Natural killer cell treated with Interleukin-12 subunit alpha and Interleukin-12 subunit beta and Interleukin-15 and Interleukin-18, amount 100 ng/mL, for 72 hours (primary cell): ENCODE measurements at regions not wholly inside any gene's neighbourhood (a gene's known extent, or its start where the extent isn't known, plus 50 kb on each side); places are given as distances from the start of the nearest gene placed in this dataset.
"Not testable (repeated sequence)": the region's sequence is repeated elsewhere in the genome, so short reads cannot be mapped to it uniquely, and the experiment has no call there.

Source experiments
- ATAC-seq, 2 donors: fragments of 150-1000 bp; cut with Tn5 transposase in 1 of 2; sonication (Bioruptor Pico), chemical (Tn5 transposase) in 1 of 2; 2 replicates each; pipeline ENCODE4 v1.10.0; 2021
- DNase-seq: peaks from one replicate; pipeline ENCODE4 v3.0.0; 2022; ENCODE audit warnings: low spot score
- H3K27ac Mint-ChIP-seq, 2 donors: 1 replicate in 1 of 2; 2 replicates in 1 of 2; pipeline ENCODE4 v1.8.0; 2022; ENCODE audit warnings: mixed read lengths in 2 of 2, mild to moderate bottlenecking in 1 of 2, moderate library complexity in 1 of 2
- H3K27me3 Mint-ChIP-seq, 2 donors: 1 replicate in 1 of 2; 2 replicates in 1 of 2; pipeline ENCODE4 v1.8.0; 2022; ENCODE audit warnings: mixed read lengths in 2 of 2
- H3K36me3 Mint-ChIP-seq: one replicate; pipeline ENCODE4 v1.8.0; 2022; ENCODE audit warnings: mixed read lengths
- H3K4me1 Mint-ChIP-seq, 2 donors: 1 replicate in 1 of 2; 2 replicates in 1 of 2; pipeline ENCODE4 v1.8.0; 2022; ENCODE audit warnings: low read depth in 2 of 2, mixed read lengths in 2 of 2, mild to moderate bottlenecking in 1 of 2
- H3K4me3 Mint-ChIP-seq: one replicate; pipeline ENCODE4 v1.8.0; 2022; ENCODE audit warnings: mixed read lengths
- H3K9me3 Mint-ChIP-seq: 2 replicates; pipeline ENCODE4 v1.8.0; 2022; ENCODE audit warnings: mixed read lengths

GRCh38 chr1:200496937-200497336, 87.1 kb upstream of the ZNF281 start:
- Mint-ChIP-seq H3K4me1 (no peaks in the 10 kb centered on the region), H3K27ac (no peak overlapping the region)
- DNase-seq = no peak

GRCh38 chr1:200495901-200496300, 86.1 kb upstream of the ZNF281 start:
- H3K27me3 Mint-ChIP-seq = peaks cover 12 to 15% of the 10 kb centered on the region in 2 donors
- ATAC-seq = no peak
- H3K9me3 Mint-ChIP-seq = no peaks in the 10 kb centered on the region
- no peak overlapping the region for H3K4me3 Mint-ChIP-seq
- H3K4me1 Mint-ChIP-seq = no peaks in the 10 kb centered on the region
- H3K27ac Mint-ChIP-seq = no peak overlapping the region
- DNase-seq = no peak
- no peaks in the 10 kb centered on the region for H3K36me3 Mint-ChIP-seq

More at GRCh38 chr1:200496937-200497336, 87.1 kb upstream of the ZNF281 start:
- peaks cover 12 to 14% of the 10 kb centered on the region in 2 donors for H3K27me3 Mint-ChIP-seq
- no peak overlapping the region for H3K4me3 Mint-ChIP-seq
- no peaks in the 10 kb centered on the region for H3K9me3 Mint-ChIP-seq
- H3K36me3 Mint-ChIP-seq = no peaks in the 10 kb centered on the region
- no peak for ATAC-seq

GRCh38 chr1:200493344-200493743, 83.5 kb upstream of the ZNF281 start:
- Mint-ChIP-seq H3K4me3 (no peak overlapping the region), H3K27me3 (peaks cover 14 to 23% of the 10 kb centered on the region in 2 donors), H3K9me3 (no peaks in the 10 kb centered on the region), H3K4me1 (peaks cover 3 to 6% of the 10 kb centered on the region in 2 donors), H3K36me3 (no peaks in the 10 kb centered on the region), H3K27ac (no peak overlapping the region)
- DNase-seq (no peak), ATAC-seq (no peak)

- Mint-ChIP-seq H3K9me3 (no peaks in the 10 kb centered on the region), H3K4me3 (no peak overlapping the region), H3K27ac (no peak overlapping the region), H3K27me3 (peaks cover 18 to 24% of the 10 kb centered on the region in 2 donors), H3K4me1 (peaks cover 10 to 16% of the 10 kb centered on the region in 2 donors), H3K36me3 (no peaks in the 10 kb centered on the region)
- no peak for DNase-seq
- ATAC-seq = no peak
Observed at GRCh38 chr1:200491103-200491502, 81.3 kb upstream of the ZNF281 start.

GRCh38 chr1:200490183-200490582, 80.3 kb upstream of the ZNF281 start:
- Mint-ChIP-seq H3K4me3 (no peak overlapping the region), H3K27ac (no peak overlapping the region), H3K9me3 (no peaks in the 10 kb centered on the region), H3K4me1 (peaks cover 10 to 16% of the 10 kb centered on the region in 2 donors), H3K36me3 (no peaks in the 10 kb centered on the region), H3K27me3 (peaks cover 15 to 24% of the 10 kb centered on the region in 2 donors)
- ATAC-seq (no peak), DNase-seq (no peak)

GRCh38 chr1:200488375-200489165, 78.7 kb upstream of the ZNF281 start:
- peaks cover 15 to 22% of the 10 kb centered on the region in 2 donors for H3K4me1 Mint-ChIP-seq
- ATAC-seq (peak; percentile 70 to 71), DNase-seq (no peak)
- no peaks in the 10 kb centered on the region for H3K36me3 Mint-ChIP-seq
- H3K27ac Mint-ChIP-seq = peak overlapping the region in 1 of 2 donors; percentile 1
- no peaks in the 10 kb centered on the region for H3K9me3 Mint-ChIP-seq
- peaks cover 19 to 24% of the 10 kb centered on the region in 2 donors for H3K27me3 Mint-ChIP-seq
- H3K4me3 Mint-ChIP-seq = no peak overlapping the region

- Mint-ChIP-seq H3K9me3 (no peaks in the 10 kb centered on the region), H3K36me3 (peaks cover 4% of the 10 kb centered on the region), H3K27ac (peak overlapping the region in 1 of 2 donors; percentile 60), H3K27me3 (peaks cover 19 to 24% of the 10 kb centered on the region in 2 donors), H3K4me1 (peaks cover 22 to 29% of the 10 kb centered on the region in 2 donors), H3K4me3 (no peak overlapping the region)
- ATAC-seq = no peak
- no peak for DNase-seq
Observed at GRCh38 chr1:200487650-200488049, 77.8 kb upstream of the ZNF281 start.

- Mint-ChIP-seq H3K27ac (peak overlapping the region; percentile 34 to 86), H3K9me3 (no peaks in the 10 kb centered on the region), H3K4me1 (peaks cover 25 to 34% of the 10 kb centered on the region in 2 donors), H3K36me3 (peaks cover 8% of the 10 kb centered on the region), H3K27me3 (peaks cover 22 to 24% of the 10 kb centered on the region in 2 donors), H3K4me3 (peak overlapping the region; percentile 13)
- ATAC-seq = no peak
- no peak for DNase-seq
Observed at GRCh38 chr1:200486634-200487033, 76.8 kb upstream of the ZNF281 start.

GRCh38 chr1:200484438-200484946, 74.7 kb upstream of the ZNF281 start:
- Mint-ChIP-seq H3K27ac (peak overlapping the region; percentile 56 to 96), H3K27me3 (peaks cover 16 to 24% of the 10 kb centered on the region in 2 donors), H3K36me3 (peaks cover 14% of the 10 kb centered on the region), H3K4me1 (peaks cover 30 to 39% of the 10 kb centered on the region in 2 donors)
- H3K9me3 Mint-ChIP-seq, ATAC-seq, H3K4me3 Mint-ChIP-seq, DNase-seq: not testable (repeated sequence)

- DNase-seq (peak; percentile 76), ATAC-seq (peak; percentile 96 to 98)
- peaks cover 9 to 22% of the 10 kb centered on the region in 2 donors for H3K27me3 Mint-ChIP-seq
- H3K9me3 Mint-ChIP-seq = no peaks in the 10 kb centered on the region
- peaks cover 28 to 36% of the 10 kb centered on the region in 2 donors for H3K4me1 Mint-ChIP-seq
- H3K27ac Mint-ChIP-seq = peak overlapping the region; percentile 96 to 98
- H3K4me3 Mint-ChIP-seq = peak overlapping the region; percentile 67
- peaks cover 14% of the 10 kb centered on the region for H3K36me3 Mint-ChIP-seq
Observed at GRCh38 chr1:200483491-200484143, 73.8 kb upstream of the ZNF281 start.

GRCh38 chr1:200480964-200481363, 71.1 kb upstream of the ZNF281 start:
- H3K36me3 Mint-ChIP-seq = peaks cover 14% of the 10 kb centered on the region
- ATAC-seq (no peak), DNase-seq (no peak)
- peak overlapping the region; percentile 74 to 96 for H3K27ac Mint-ChIP-seq
- peaks cover 21 to 27% of the 10 kb centered on the region in 2 donors for H3K4me1 Mint-ChIP-seq
- peak overlapping the region; percentile 67 for H3K4me3 Mint-ChIP-seq
- H3K9me3 Mint-ChIP-seq = no peaks in the 10 kb centered on the region
- peaks cover 0 to 16% of the 10 kb centered on the region in 2 donors for H3K27me3 Mint-ChIP-seq

GRCh38 chr1:200479816-200480215, 70.0 kb upstream of the ZNF281 start:
- H3K9me3 Mint-ChIP-seq = no peaks in the 10 kb centered on the region
- H3K36me3 Mint-ChIP-seq = peaks cover 14% of the 10 kb centered on the region
- no peak for DNase-seq
- peak overlapping the region; percentile 1 for H3K4me3 Mint-ChIP-seq
- H3K27ac Mint-ChIP-seq = peak overlapping the region in 1 of 2 donors; percentile 65
- peaks cover 0 to 20% of the 10 kb centered on the region in 2 donors for H3K27me3 Mint-ChIP-seq
- H3K4me1 Mint-ChIP-seq = peaks cover 23 to 34% of the 10 kb centered on the region in 2 donors
- no peak for ATAC-seq

GRCh38 chr1:200478945-200479558, 69.2 kb upstream of the ZNF281 start:
- Mint-ChIP-seq H3K9me3 (no peaks in the 10 kb centered on the region), H3K27me3 (peaks cover 0 to 20% of the 10 kb centered on the region in 2 donors), H3K27ac (peak overlapping the region in 1 of 2 donors; percentile 65), H3K4me1 (peaks cover 23 to 35% of the 10 kb centered on the region in 2 donors), H3K4me3 (peak overlapping the region; percentile 1), H3K36me3 (peaks cover 14% of the 10 kb centered on the region)
- DNase-seq (no peak), ATAC-seq (peak in 1 of 2 donors; percentile 15)
